Pancreas (tissue), 10 donors: ENCODE measurements at regions not wholly inside any gene's neighbourhood (a gene's known extent, or its start where the extent isn't known, plus 50 kb on each side); places are given as distances from the start of the nearest gene placed in this dataset.

Experiments
- ATAC-seq, 4 donors: fragments of 200-7000 bp; cut with Tn5 transposase; one replicate each; pipeline versions ENCODE4 v1.8.0 to v1.9.1; 2020; ENCODE audit warnings: mild to moderate bottlenecking in 4 of 4, moderate library complexity in 4 of 4
- DNase-seq, 6 donors: peaks; one replicate each; pipeline ENCODE4 v3.0.0-alpha.2; 2020
- FAIRE-seq: peaks from 2 replicates; lab custom pipeline; 2012; peaks lifted over from hg19 to GRCh38; lab: Jason Lieb, UNC
- H3K27ac ChIP-seq, 4 donors: fragments of 200-600 bp; sonication (generic); 1 replicate in 3 of 4; 2 replicates in 1 of 4; pipeline versions ENCODE4 v1.5.0 to v1.8.0; 2020
- H3K27me3 ChIP-seq, 4 donors: fragments of 200-600 bp; one replicate each; pipeline ENCODE4 v1.8.0; 2021
- H3K36me3 ChIP-seq, 3 donors: fragments of 200-600 bp; sonication (generic) in 1 of 3; one replicate each; pipeline versions ENCODE4 v1.5.0 to v1.8.0; 2020 to 2021
- H3K4me1 ChIP-seq, 3 donors: fragments of 200-600 bp; one replicate each; pipeline ENCODE4 v1.8.0; 2021
- H3K4me3 ChIP-seq, 4 donors: fragments of 200-600 bp; sonication (generic) in 2 of 4; one replicate each; pipeline versions ENCODE4 v1.5.0 to v1.8.0; 2020 to 2021
- H3K9me3 ChIP-seq, 4 donors: fragments of 200-600 bp; one replicate each; pipeline ENCODE4 v1.8.0; 2021
- CTCF ChIP-seq, 4 donors: fragments of 200-600 bp; sonication (generic) in 3 of 4; IDR thresholded peaks; one replicate each; pipeline versions ENCODE4 v1.5.0 to v1.8.0; 2021; ENCODE audit warnings: antibody characterized with exemption in 4 of 4
- WGBS, 2 donors: extraction: QIAGEN DNeasy Blood & Tissue Kit; methylation state at CpG; one replicate each; pipeline ENCODE4 v1.1.7; 2013; 5-methylcytosine and 5-hydroxymethylcytosine counted together
- intact Hi-C, 3 donors: fragments of 100-400 bp; cut with DNase I; formaldehyde crosslinking; loops; one replicate each; pipeline versions ENCODE4 v1.11.1 to v1.14.2; 2022
- donor health status: healthy with polysubstance abuse.
- donor health status: DM: no; HTN: no; CAD: no; lungs with moderate emphysema.
- donor health status: DM: no; HTN: no; CAD: no.
- donor health status: control.
- donor health status: control.
- donor health status: Bipolar disorder and iron deficiency.
- donor health status: DM: yes; HTN: yes; CAD: no.
- donor health status: DM: no; HTN: no; CAD: no.
- donor health status: DM: no; HTN: no; CAD: no.
- donor health status: DM: yes; HTN: yes; CAD: no.

GRCh38 chr6:122040261-122040660 is 359.2 kb upstream of the HSF2 start:
- no peak for TF ChIP-seq CTCF (IDR thresholded peaks at IDR 0.05)
- no peak for FAIRE-seq
- H3K27ac ChIP-seq: no peak overlapping the region
- no peak overlapping the region for H3K4me3 ChIP-seq
- WGBS, 2 donors: 83 to 84% methylated on average over 2 of the region's 2 CpGs
- H3K27me3 ChIP-seq: no peaks in the 10 kb centered on the region
- H3K4me1 ChIP-seq: no peaks in the 10 kb centered on the region
- no peak for DNase-seq
- intact Hi-C loops: no loop called here
- no peak for ATAC-seq
- no peaks in the 10 kb centered on the region for H3K36me3 ChIP-seq
- no peaks in the 10 kb centered on the region for H3K9me3 ChIP-seq

GRCh38 chr6:122042380-122042779 is 357.1 kb upstream of the HSF2 start:
- Histone ChIP-seq H3K27ac (no peak overlapping the region), H3K4me3 (no peak overlapping the region), H3K4me1 (no peaks in the 10 kb centered on the region), H3K9me3 (no peaks in the 10 kb centered on the region), H3K36me3 (no peaks in the 10 kb centered on the region), H3K27me3 (no peaks in the 10 kb centered on the region)
- TF ChIP-seq CTCF (IDR thresholded peaks at IDR 0.05): no peak
- DNase-seq: no peak
- 89 to 93% methylated on average over 3 of the region's 3 CpGs for WGBS, 2 donors
- no peak for FAIRE-seq
- no peak for ATAC-seq
- intact Hi-C loops: no loop called here

GRCh38 chr6:122042960-122043735 is 356.3 kb upstream of the HSF2 start:
- WGBS, 2 donors: 73 to 75% methylated on average over 9 of the region's 9 CpGs
- Histone ChIP-seq H3K36me3 (no peaks in the 10 kb centered on the region), H3K4me3 (no peak overlapping the region), H3K4me1 (no peaks in the 10 kb centered on the region), H3K9me3 (no peaks in the 10 kb centered on the region), H3K27ac (no peak overlapping the region), H3K27me3 (no peaks in the 10 kb centered on the region)
- FAIRE-seq (no peak), ATAC-seq (peak in 2 of 4 donors; percentile 45 to 53), DNase-seq (no peak)
- intact Hi-C loops: no loop called here
- TF ChIP-seq CTCF (IDR thresholded peaks at IDR 0.05): no peak

- Histone ChIP-seq H3K36me3 (no peaks in the 10 kb centered on the region), H3K9me3 (no peaks in the 10 kb centered on the region), H3K27ac (no peak overlapping the region), H3K4me3 (no peak overlapping the region), H3K27me3 (no peaks in the 10 kb centered on the region), H3K4me1 (no peaks in the 10 kb centered on the region)
- ATAC-seq: no peak
- DNase-seq: no peak
- WGBS, 2 donors: 75% methylated on average over 3 of the region's 3 CpGs
- TF ChIP-seq CTCF (IDR thresholded peaks at IDR 0.05): no peak
- FAIRE-seq: no peak
- intact Hi-C loops: no loop called here
Measured at GRCh38 chr6:122048570-122048969, 350.9 kb upstream of the HSF2 start.

GRCh38 chr6:122049341-122049740 is 350.1 kb upstream of the HSF2 start:
- TF ChIP-seq CTCF (IDR thresholded peaks at IDR 0.05): no peak
- no peaks in the 10 kb centered on the region for H3K4me1 ChIP-seq
- H3K4me3 ChIP-seq: no peak overlapping the region
- intact Hi-C loops: no loop called here
- WGBS, 2 donors: 63 to 82% methylated on average over 6 of the region's 6 CpGs
- FAIRE-seq (no peak), DNase-seq (no peak), ATAC-seq (no peak)
- no peaks in the 10 kb centered on the region for H3K27me3 ChIP-seq
- no peaks in the 10 kb centered on the region for H3K9me3 ChIP-seq
- H3K27ac ChIP-seq: no peak overlapping the region
- no peaks in the 10 kb centered on the region for H3K36me3 ChIP-seq
